HG02885 (cell line): ENCODE measurements at regions not wholly inside any gene's neighbourhood (a gene's known extent, or its start where the extent isn't known, plus 50 kb on each side); places are given as distances from the start of the nearest gene placed in this dataset.
"Not testable (repeated sequence)": the region's sequence is repeated elsewhere in the genome, so short reads cannot be mapped to it uniquely, and the experiment has no call there.

Experiments used
- ATAC-seq: cut with Tn5 transposase; IDR thresholded peaks from one replicate; pipeline ENCODE4 v1.9.1; 2021; ENCODE audit warnings: mild to moderate bottlenecking; ENCODE audit not compliant: unreplicated experiment, poor library complexity

GRCh38 chr6:85135376-85136094 is 314.3 kb upstream of the NT5E start:
- ATAC-seq, result no peak

- no peak for ATAC-seq
These were observed 315.7 kb upstream of the NT5E start for GRCh38 chr6:85134172-85134571.

GRCh38 chr6:85132091-85132490 is 317.8 kb upstream of the NT5E start:
- ATAC-seq, result no peak

GRCh38 chr6:85130743-85131142 is 319.1 kb upstream of the NT5E start:
- no peak for ATAC-seq

- no peak for ATAC-seq
These were observed 320.0 kb upstream of the NT5E start for GRCh38 chr6:85129881-85130280.

DNA sequence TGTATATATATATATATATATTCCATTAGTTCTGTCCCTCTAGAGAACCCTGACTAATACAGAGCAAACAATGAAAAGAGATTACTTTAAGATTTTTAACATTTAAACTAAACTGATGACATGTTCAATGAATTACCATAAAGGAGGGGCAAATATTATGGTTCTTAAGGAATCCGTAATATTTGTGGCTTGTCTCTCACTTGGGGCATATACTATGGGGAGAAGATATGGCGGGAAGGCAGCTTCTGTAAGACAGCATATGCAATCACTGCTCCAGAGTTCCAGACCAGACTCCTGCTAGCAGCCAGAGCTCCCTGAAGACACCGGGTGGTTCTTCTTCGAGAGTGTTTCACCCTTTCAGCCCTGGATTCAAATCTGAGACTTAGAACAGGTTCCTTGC is 321.1 kb upstream of the NT5E start:
- ATAC-seq, result no peak

DNA sequence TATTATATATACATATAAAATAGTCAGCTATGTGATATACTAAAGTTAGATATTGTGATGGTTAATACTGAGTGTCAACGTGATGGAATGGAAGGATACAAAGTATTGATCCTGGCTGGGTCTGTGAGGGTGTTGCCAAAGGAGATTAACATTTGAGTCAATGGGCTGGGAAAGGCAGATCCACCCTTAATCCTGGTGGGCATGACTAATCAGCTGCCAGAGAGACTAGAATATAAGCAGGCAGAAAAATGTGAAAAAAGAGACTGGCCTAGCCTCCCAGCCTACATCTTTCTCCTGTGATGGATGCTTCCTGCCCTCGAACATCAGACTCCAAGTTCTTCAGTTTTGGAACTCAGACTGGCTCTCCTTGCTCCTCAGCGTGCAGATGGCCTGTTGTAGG is 321.6 kb upstream of the NT5E start:
- ATAC-seq, result not testable (repeated sequence)

- no peak for ATAC-seq
These were observed 322.1 kb upstream of the NT5E start for GRCh38 chr6:85127696-85128243.

- no peak for ATAC-seq
These were observed 322.8 kb upstream of the NT5E start for GRCh38 chr6:85127168-85127498.

DNA sequence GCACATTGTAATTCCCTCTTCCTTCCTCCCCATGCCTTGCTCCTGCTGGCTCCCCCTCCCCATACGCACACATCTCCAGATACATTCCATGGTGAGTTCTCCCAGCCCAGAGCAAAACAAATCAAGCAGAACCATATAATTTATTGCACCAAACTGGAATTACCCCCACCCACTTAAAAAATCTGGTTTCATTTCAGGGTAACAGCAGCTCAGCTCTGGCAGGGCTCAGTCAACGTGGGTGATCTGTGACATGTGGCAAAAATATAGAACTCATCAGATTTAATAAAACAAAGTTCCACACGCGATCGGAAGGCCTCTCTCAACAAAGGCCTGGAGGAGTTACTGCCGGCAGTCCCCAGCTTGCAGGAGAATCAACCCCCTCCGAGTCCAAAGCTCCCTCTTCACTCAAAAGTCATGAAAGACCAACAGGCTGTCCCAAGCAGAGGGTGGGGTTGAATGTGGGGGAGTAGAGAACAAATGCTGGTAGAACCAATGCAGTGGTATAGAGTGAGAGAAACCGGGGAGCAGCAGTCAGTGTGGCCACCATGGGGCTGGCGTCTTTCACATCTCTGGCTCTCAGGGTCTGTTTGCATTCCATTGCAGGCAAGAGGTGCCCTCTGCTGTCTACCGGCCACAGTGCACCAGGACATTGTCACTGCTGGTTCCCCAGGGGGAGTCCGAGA is 323.3 kb upstream of the NT5E start:
- peak; percentile 67 for ATAC-seq

DNA sequence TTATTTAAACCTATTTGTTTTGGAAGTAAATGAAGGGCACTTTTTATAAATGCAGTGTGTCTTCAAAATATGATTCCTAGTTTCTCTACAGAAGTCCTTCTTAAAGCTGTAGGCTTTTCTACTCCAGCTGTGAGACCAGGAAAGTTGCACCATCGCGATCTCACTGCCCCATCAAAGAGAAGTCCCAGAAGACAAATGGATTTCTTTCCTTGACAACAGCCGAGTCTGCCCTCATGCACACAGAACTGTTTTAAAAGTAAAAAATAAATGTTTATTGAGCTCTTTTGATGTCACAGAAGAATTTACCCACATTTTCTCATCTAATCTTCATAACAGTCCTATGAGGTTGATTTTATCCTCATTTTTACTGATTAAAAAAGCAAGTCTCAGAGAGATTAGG is 324.4 kb upstream of the NT5E start:
- no peak for ATAC-seq

DNA sequence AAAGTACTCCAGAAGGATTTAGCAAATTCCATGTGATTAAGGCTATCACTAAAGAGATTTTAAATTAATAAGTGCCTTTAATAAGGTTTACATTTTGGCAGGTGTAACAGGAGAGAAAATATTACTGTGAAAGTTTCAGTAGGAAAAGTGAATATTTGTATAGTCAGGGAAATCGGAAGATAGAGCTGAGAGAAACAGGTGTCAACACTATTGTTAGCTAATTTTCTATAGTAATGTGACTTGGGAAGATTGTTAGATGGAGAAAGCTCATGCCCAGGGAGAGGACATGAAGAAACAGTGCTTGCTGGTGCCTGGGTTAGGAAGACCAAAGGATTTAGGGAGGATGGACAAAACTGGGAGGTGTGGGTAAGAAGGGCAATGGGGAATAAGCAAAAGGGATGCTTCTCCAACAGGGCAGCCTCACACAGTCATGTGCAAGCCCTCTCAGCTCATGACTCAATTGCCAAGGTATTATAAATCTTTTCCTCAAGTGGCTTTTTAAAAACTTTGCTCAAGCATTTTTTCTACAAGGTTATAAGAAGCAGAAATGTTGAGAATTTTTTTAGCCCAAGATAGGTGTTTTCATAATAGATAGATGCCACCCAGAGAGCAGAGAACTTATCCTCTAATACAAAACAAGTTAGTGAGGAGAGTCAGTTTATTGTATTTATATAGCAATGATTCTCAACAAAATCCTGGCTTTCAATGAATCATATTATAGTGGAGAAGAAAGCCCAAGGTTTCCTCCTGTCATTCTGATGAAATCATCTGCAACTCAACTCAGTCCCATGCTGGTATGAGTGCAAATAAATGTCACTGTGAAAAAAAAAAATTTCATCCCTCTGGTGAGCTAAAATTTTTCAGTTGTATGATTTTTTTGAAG is 325.2 kb upstream of the NT5E start:
- no peak for ATAC-seq

- ATAC-seq, result no peak
These were observed 328.7 kb upstream of the NT5E start for GRCh38 chr6:85121158-85121557.

GRCh38 chr6:85118652-85119235 is 331.1 kb upstream of the NT5E start:
- ATAC-seq, result no peak

- ATAC-seq, result no peak
These were observed 331.6 kb upstream of the NT5E start for GRCh38 chr6:85118233-85118632.

GRCh38 chr6:85116475-85116874 is 333.4 kb upstream of the NT5E start:
- no peak for ATAC-seq

DNA sequence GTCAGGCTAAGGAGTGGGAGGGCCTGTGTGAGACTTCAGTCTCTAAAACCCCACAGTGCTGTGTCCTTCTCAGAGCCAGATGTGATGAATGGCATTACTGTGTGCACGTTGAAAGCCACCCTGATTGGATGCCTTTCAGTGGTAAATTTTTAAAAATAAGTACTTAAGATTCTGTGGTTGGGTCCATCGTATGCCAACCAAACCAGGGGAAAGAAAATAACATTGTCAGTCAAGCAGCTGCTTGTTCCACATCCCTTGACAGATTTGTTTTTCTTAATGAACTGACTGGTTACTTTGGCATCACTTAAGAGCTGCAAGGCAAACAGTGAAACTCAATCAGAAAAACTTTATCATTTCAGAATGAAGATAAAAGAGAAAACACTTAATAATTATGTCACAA is 334.0 kb upstream of the NT5E start:
- no peak for ATAC-seq

DNA sequence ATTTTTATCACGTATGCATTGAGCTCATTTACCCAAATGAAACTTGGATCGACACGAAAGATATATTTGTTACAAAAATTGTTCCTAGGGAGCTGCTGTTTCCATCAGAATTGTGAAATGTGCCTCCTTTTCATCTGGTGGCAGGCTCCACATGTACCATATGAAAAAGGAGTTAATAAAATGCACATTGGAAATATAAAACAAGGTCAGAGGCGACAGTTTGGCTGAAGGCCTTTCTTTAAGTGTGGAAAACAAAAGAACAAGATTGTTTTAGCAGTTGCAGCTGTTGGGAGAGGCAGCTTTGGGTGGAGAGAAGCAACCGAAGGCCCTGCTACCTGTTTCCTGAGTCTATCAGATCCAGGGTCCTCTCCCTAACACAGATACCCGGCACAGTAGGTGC is 334.5 kb upstream of the NT5E start:
- ATAC-seq, result no peak

DNA sequence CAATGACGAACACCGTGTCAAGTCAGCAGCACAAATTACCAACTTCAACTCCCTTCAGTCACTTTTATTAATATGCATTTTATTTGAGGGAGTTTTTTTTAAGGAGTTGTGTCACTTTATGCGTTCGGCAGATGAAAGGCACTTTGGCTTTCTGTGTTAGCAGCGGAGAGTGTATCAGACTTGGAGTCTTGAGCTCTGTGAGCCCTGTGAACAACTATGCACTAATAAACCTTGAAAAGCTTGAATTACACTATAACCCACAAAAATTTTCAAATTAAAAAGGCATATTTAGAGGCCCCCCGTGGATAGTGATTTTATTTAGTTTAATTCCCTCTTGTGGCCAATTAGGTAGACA is 335.3 kb upstream of the NT5E start:
- no peak for ATAC-seq

DNA sequence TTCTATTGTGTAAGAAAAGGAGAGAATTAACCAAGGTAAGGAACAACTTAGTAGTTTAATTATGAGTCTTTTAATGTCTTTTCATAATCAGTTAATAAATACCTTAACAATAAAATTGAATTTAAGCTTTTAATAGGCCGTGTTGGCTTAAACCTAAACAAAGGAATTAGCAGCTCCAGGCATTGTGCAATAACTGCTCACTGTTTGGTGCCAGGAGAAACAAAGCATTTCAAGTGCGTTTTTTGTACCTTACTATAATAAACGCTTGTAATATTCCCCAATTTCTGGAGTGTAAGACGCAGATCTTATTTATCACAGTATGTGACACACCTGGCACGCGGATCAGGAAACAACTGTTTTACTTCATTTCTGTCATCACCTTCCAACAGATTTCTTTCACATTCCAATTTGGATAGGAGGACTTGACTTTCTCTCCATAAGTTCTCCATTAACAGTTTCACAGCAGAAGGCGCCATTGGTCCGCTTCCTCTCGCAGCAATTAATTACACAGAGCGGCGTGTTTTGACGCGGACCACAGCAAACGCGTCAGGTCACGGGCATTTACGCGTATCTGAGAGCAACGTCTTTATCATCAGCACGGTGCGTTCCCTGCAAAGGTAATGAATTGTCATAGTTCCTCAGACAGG is 335.8 kb upstream of the NT5E start:
- no peak for ATAC-seq
